HG02623 (cell line): ENCODE measurements at regions not wholly inside any gene's neighbourhood (a gene's known extent, or its start where the extent isn't known, plus 50 kb on each side); places are given as distances from the start of the nearest gene placed in this dataset.
"Not testable (repeated sequence)": the region's sequence is repeated elsewhere in the genome, so short reads cannot be mapped to it uniquely, and the experiment has no call there.

Experiments
- ATAC-seq: cut with Tn5 transposase; IDR thresholded peaks from one replicate; pipeline ENCODE4 v1.9.1; 2021; ENCODE audit warnings: moderate library complexity; ENCODE audit not compliant: unreplicated experiment

DNA sequence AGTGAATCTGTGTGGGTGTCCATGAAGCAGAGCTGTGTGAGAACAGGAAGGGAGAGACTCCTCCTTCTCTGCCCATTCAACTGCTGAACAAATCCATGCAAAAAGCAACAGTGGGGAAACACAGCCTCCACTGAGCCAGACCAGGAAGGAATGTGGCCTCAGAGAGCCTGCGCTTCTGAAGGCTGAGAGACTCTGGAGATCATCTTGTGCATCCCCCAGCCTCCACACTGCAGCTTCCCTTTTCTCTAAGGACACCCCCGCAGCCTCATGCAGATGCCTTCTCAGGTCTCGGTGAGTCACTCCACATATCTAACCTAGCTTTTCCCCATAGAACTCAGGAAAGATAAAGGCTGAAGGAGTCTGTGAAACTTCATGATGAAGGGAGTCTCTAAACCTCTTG is 402.9 kb downstream of the TNS1 start:
- no peak for ATAC-seq

- ATAC-seq, result no peak
Observed at GRCh38 chr2:217597681-217598080, 405.1 kb downstream of the TNS1 start.

GRCh38 chr2:217597145-217597544 is 405.6 kb downstream of the TNS1 start:
- ATAC-seq, result no peak

GRCh38 chr2:217593732-217594131 is 409.1 kb downstream of the TNS1 start:
- ATAC-seq, result no peak

DNA sequence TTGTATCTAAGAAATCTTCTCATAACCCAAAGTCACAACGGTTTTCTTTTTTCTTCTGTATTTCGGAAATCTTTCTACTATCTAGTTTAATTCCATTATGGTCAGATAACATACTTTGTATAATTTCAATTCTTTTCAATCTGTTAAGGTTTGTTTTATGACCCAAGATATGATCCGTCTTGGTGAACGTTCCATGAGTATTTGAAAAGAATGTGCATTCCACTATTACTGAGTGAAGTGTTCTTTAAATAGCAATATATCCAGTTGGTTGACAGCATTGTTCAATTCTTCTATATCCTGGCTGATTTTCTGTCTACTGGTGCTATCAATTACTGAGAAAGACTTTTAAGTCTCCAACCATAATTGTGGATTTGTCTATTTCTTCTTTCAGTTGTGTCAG is 414.5 kb downstream of the TNS1 start:
- ATAC-seq, result no peak

- ATAC-seq, result no peak
Observed at GRCh38 chr2:217585362-217585761, 417.4 kb downstream of the TNS1 start.

- not testable (repeated sequence) for ATAC-seq
Observed at GRCh38 chr2:217580407-217580806, 422.4 kb downstream of the TNS1 start.

- no peak for ATAC-seq
Observed at GRCh38 chr2:217573571-217573970, 429.2 kb downstream of the TNS1 start.

DNA sequence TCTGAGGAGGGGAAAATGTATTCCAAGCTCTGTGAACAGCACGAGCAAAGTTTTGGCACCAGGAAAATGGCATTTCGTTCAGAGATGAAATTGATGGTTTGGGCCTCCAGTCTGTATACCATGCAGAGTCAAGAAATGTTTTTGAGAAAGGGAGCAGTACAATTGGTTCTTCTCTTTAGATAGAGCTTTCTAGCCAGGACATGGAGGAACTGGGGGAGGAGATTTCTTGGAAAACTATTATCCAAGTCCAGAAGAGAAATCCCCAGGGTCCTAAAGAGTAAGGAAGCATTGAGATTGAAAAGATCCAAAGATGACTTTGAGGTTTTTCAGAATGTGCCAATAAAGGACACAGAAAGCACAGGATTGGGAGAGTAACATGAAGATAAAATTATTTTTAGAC is 432.4 kb downstream of the TNS1 start:
- no peak for ATAC-seq

DNA sequence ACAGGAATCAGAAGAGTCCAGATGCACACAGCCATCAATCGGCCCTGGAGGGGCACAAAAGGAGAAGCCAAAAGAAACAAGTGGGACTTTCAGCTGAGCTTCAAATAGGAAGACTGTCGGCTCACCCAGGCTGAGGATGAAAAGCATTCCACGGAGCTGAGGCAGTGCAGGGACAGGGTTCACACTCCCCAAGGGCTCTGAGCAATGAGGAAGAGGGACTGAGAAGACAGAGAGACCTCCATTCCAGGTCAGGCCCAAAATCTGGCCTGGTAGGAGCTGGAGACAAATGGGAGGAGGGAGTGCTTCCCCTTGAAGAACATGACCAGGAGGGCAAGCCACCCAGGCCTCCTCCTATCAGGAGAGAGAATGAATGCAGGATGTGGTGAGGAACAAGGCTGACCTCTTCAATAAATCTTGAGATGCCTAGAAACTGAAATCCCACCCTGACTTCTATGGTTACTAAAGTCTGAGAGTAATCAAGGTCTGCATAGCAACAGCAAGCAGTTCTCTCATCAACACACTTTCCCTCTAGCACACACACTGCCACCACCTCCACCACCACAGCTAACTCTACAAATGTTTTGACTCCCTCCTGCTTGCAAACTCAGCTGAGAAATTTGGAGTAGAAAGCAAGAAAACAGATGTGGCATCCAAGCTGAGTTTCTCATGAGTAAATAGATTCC is 434.4 kb downstream of the TNS1 start:
- no peak for ATAC-seq

- no peak for ATAC-seq
Observed at GRCh38 chr2:217563565-217563964, 439.2 kb downstream of the TNS1 start.

DNA sequence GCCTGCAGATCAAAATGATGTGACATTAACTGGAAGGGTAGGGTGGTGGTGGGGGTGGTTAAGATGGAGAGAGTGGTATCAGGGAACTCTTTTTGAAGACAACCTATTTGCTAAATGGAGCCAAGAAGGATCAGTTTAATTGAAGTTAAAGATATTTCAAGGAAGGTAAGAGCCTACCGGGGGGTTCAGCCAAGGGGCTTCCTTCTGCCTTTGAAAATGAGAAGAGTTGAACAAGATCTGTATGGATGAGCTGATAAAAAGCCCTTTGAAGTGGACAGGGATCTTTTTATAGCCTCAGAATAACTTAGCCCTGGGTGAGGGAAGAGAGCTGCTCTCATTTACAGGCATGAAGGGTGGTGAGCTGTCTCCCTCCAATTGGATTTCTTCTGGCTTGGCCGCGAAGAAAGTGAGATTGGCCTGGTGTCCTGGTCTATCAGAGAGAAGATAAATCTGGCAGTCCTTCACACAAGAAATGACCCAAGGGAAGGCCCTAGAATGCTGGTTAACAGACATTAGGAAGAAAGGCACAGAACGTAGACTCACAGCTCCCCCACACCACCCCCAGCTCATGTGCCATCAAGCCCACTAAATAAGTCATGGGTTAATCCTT is 439.8 kb downstream of the TNS1 start:
- ATAC-seq, result no peak

DNA sequence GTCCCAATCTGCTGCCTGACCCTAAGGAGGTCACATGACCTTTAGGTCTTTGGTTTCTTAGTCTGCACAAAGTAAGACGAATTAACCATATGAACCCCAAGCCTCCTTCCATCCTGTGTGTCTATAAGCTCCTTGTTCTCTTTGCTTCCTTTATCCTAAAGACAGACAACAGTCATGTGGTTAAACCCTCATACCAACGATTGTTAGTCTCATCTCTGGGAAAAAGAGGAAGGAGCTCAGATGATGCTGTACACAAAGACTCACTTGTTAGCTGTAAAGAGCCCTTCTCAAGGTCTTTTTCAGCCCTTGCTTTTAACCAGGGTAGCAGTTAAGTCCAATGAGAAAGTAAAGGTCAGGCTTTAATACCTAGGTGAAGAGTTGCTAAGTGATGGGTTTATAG is 443.7 kb downstream of the TNS1 start:
- ATAC-seq, result no peak

DNA sequence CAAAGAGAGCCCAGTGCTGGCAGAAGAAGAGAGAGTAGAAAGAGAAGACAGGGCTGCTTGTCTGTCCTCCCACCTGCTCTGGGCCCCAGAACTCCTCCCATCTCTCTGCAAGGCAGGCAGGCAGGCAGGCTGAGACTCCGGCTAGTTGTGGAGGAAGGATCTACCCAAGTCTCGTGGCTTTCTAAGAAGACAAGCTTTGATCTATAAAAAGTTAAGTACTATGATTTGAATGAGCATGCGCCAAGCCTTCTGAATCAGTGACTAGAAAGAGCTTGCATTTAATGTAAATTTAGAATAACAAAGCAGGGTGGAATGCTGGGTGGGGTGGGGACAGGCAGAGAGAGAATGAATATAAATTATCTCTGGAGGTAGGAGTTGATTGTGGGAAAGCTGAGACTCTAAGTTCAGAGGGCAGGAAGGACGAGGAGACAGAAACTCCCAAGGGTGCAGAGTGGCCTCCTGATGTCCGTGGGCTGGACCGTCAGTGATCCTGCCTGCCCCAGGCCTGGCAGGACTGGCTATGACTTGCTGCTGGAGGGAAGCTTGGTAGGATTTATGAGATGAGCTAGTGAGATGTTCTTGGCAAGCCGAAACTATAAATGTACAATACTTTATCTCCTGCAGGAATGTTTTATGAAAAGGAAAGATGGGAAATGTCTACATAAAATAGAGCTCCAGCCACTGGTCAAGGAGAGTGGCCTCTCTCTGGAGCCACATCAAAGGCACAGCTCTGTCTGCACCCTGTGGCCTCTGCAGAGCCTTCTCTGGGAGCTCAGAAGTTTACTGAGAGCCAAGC is 447.5 kb downstream of the TNS1 start:
- no peak for ATAC-seq

GRCh38 chr2:217553679-217554078 is 449.1 kb downstream of the TNS1 start:
- ATAC-seq, result no peak

DNA sequence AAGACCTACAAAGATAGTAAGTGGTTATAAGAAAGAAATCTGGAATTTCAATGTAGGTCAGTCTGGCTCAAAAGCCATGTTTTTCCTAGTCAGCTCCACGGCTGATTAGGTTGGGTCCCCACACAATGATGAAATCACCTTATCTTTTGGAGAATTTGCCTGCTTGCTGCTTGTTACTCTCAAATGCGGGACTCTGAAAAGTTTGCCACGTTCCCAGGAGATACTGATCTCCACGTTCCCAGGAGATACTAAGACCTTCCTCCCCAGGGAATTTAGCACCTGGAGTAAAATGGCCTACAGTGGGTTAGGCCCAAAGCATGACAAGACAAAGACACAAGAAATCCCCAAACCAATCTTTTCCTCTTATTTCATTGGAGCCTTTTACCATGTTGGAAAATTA is 449.6 kb downstream of the TNS1 start:
- no peak for ATAC-seq

GRCh38 chr2:217552081-217552480 is 450.7 kb downstream of the TNS1 start:
- no peak for ATAC-seq

- ATAC-seq, result no peak
Observed at GRCh38 chr2:217551252-217551899, 451.4 kb downstream of the TNS1 start.

DNA sequence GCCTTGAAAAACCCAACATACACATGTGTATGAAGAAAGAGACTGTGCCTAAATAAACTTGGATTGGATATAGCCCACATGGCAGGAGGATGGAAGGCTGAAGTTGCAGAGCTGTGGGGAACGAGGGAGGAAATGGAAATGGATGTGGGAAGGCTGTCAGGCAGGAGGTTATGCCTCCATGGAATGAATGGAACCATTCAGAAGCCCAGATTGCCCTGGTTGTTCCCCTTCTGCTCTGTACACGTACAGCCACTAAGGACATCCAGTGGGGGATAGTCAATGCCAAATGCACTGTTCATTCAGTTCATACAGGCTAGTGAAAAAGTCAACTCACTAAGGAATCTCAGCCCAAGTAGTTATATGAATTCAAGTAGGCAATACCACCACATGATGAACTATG is 463.7 kb downstream of the TNS1 start:
- ATAC-seq, result no peak

- ATAC-seq, result no peak
Observed at GRCh38 chr2:217538719-217539118, 464.1 kb downstream of the TNS1 start.

GRCh38 chr2:217535957-217536708 is 466.7 kb downstream of the TNS1 start:
- ATAC-seq, result no peak
